ENCODE measurements at regions not wholly inside any gene's neighbourhood (a gene's known extent, or its start where the extent isn't known, plus 50 kb on each side); places are given as distances from the start of the nearest gene placed in this dataset.

GRCh38 chr5:169460896-169461295 is 122.7 kb upstream of the SPDL1 start:
- TF ChIP-seq CTCF (IDR thresholded peaks at IDR 0.05), result no peak
- no peak for TF ChIP-seq POLR2A (IDR thresholded peaks at IDR 0.05)
